ENCODE measurements at regions not wholly inside any gene's neighbourhood (a gene's known extent, or its start where the extent isn't known, plus 50 kb on each side); places are given as distances from the start of the nearest gene placed in this dataset.

DNA sequence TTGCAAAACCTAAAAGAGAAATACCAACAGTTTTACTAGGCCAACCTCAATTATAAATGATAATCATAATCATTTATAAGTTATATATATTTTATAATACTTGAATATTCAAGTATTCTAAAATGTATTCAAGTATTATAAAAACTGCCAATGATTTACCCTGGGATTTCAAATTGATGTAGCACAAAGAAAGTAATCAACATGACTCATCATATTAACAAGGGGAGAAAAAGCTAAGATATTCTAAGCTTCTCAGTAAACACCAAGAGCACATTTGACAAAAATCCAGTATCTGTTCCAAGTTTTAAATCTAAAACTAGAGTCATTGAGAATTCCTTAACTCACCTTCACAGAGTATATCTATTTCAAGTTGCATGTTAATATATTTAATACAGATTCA, 56.1 kb downstream of the CAPZA3 start:
- CTCF ChIA-PET, result no interaction called here
- POLR2A ChIA-PET, result no interaction called here
- DNase-seq (ENCODE audit: extremely low spot score), result no peak
- TF ChIP-seq, protein P1, sequence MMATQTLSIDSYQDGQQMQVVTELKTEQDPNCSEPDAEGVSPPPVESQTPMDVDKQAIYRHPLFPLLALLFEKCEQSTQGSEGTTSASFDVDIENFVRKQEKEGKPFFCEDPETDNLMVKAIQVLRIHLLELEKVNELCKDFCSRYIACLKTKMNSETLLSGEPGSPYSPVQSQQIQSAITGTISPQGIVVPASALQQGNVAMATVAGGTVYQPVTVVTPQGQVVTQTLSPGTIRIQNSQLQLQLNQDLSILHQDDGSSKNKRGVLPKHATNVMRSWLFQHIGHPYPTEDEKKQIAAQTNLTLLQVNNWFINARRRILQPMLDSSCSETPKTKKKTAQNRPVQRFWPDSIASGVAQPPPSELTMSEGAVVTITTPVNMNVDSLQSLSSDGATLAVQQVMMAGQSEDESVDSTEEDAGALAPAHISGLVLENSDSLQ (IDR thresholded peaks at IDR 0.05), result no peak
- TF ChIP-seq SUZ12 (IDR thresholded peaks at IDR 0.05) (no peak), NFRKB (IDR thresholded peaks at IDR 0.05) (no peak), FOXA1 (IDR thresholded peaks at IDR 0.05) (no peak), BHLHE40 (IDR thresholded peaks at IDR 0.05; ENCODE audit: borderline replicate concordance) (no peak), FOXM1 (IDR thresholded peaks at IDR 0.05; ENCODE audit: borderline replicate concordance) (no peak), L3MBTL2 (conservative IDR thresholded peaks at IDR 0.05) (no peak), LEF1 (IDR thresholded peaks at IDR 0.05; ENCODE audit: borderline replicate concordance) (no peak)

- TF ChIP-seq ZNF384 (IDR thresholded peaks at IDR 0.05), result no peak
- no peak for TF ChIP-seq ELF4 (IDR thresholded peaks at IDR 0.05)
- no peak for TF ChIP-seq ARNT (IDR thresholded peaks at IDR 0.05)
- TF ChIP-seq NFRKB (IDR thresholded peaks at IDR 0.05), result no peak
- TF ChIP-seq, protein P1 (IDR thresholded peaks at IDR 0.05), result no peak
- no peak for TF ChIP-seq HDGF (IDR thresholded peaks at IDR 0.05; ENCODE audit: borderline replicate concordance)
- no peak for TF ChIP-seq BHLHE40 (IDR thresholded peaks at IDR 0.05; ENCODE audit: borderline replicate concordance)
- TF ChIP-seq LEF1 (IDR thresholded peaks at IDR 0.05; ENCODE audit: borderline replicate concordance), result no peak
- no peak for TF ChIP-seq SUZ12 (IDR thresholded peaks at IDR 0.05)
- no peak for TF ChIP-seq FOXA1 (IDR thresholded peaks at IDR 0.05)
- TF ChIP-seq CTBP1 (IDR thresholded peaks at IDR 0.05; ENCODE audit: borderline replicate concordance), result no peak
- TF ChIP-seq FOXM1 (IDR thresholded peaks at IDR 0.05; ENCODE audit: borderline replicate concordance), result no peak
- no peak for TF ChIP-seq SP1 (IDR thresholded peaks at IDR 0.05)
- TF ChIP-seq TARDBP (IDR thresholded peaks at IDR 0.05), result no peak
- TF ChIP-seq FOXK2 (IDR thresholded peaks at IDR 0.05), result no peak
- CTCF ChIA-PET, result no interaction called here
- POLR2A ChIA-PET, result no interaction called here
- no peak for DNase-seq (ENCODE audit: extremely low spot score)
Measured at GRCh38 chr12:18797604-18798003, 59.7 kb downstream of the CAPZA3 start.

DNA sequence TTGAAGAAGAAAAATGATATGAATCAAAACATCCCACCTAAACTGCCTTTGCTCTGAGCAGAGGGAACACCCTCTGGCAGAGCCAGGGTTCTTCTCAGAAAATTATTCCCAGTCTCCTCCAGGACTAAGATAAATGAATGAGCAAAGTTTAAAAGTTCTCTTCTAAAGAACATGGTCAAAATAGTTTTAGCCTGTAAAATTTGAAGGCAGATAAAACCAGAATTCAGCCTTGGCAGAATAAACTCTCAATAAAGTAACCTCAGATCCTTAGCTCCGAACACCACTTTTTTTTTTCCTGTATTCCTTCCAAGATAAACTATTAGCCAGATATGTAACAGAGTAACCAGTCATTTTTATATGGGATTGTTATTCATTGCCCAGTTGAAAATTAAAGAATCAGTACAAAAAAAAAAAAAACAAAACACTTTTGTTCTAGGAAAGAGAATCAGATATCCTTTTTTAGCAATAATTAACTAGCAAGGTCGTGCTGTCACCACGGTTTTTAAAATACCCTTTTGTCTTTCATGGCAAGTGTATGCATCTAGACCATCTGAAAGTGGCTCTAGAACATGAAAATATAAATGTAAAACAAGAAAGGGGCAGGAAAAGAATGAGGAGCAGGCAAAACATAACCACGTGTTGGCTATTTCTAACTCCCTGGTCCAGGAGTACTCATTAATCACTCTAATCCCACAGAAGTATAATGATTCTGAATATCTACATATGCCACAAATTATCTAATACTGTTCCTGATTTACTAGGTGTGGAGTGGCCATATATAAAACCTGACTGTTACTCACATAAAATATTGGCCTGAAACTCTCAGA, 60.8 kb downstream of the CAPZA3 start:
- ChIA-PET POLR2A (no interaction called here), CTCF (no interaction called here)
- TF ChIP-seq ZNF384 (IDR thresholded peaks at IDR 0.05) (no peak), FOXA1 (IDR thresholded peaks at IDR 0.05) (no peak), HDGF (IDR thresholded peaks at IDR 0.05; ENCODE audit: borderline replicate concordance) (no peak), LEF1 (IDR thresholded peaks at IDR 0.05; ENCODE audit: borderline replicate concordance) (no peak), TARDBP (IDR thresholded peaks at IDR 0.05) (no peak), ELF4 (IDR thresholded peaks at IDR 0.05) (no peak), SUZ12 (IDR thresholded peaks at IDR 0.05) (no peak), ARNT (IDR thresholded peaks at IDR 0.05) (no peak), BHLHE40 (IDR thresholded peaks at IDR 0.05; ENCODE audit: borderline replicate concordance) (no peak), NFRKB (IDR thresholded peaks at IDR 0.05) (no peak), FOXM1 (IDR thresholded peaks at IDR 0.05; ENCODE audit: borderline replicate concordance) (no peak), SP1 (IDR thresholded peaks at IDR 0.05) (no peak), FOXK2 (IDR thresholded peaks at IDR 0.05) (no peak), L3MBTL2 (conservative IDR thresholded peaks at IDR 0.05) (no peak), CTBP1 (IDR thresholded peaks at IDR 0.05; ENCODE audit: borderline replicate concordance) (no peak)
- TF ChIP-seq, protein P1 (IDR thresholded peaks at IDR 0.05), result no peak; the same call in 1 of the 2 replicates
- no peak for DNase-seq (ENCODE audit: extremely low spot score)

- no peak for DNase-seq (ENCODE audit: extremely low spot score)
- no peak for TF ChIP-seq TARDBP (IDR thresholded peaks at IDR 0.05)
- TF ChIP-seq L3MBTL2 (conservative IDR thresholded peaks at IDR 0.05), result no peak
- no peak for TF ChIP-seq LEF1 (IDR thresholded peaks at IDR 0.05; ENCODE audit: borderline replicate concordance)
- TF ChIP-seq SUZ12 (IDR thresholded peaks at IDR 0.05), result no peak
- TF ChIP-seq SP1 (IDR thresholded peaks at IDR 0.05), result no peak
- no peak for TF ChIP-seq ARNT (IDR thresholded peaks at IDR 0.05)
- TF ChIP-seq ELF4 (IDR thresholded peaks at IDR 0.05), result no peak
- no peak for TF ChIP-seq BHLHE40 (IDR thresholded peaks at IDR 0.05; ENCODE audit: borderline replicate concordance)
- TF ChIP-seq NFRKB (IDR thresholded peaks at IDR 0.05), result no peak
- no peak for TF ChIP-seq ZNF384 (IDR thresholded peaks at IDR 0.05)
- POLR2A ChIA-PET, result no interaction called here
- CTCF ChIA-PET, result no interaction called here
Measured at GRCh38 chr12:18799561-18799960, 61.6 kb downstream of the CAPZA3 start.

GRCh38 chr12:18805516-18806248, 67.8 kb downstream of the CAPZA3 start:
- no peak for DNase-seq (ENCODE audit: extremely low spot score)
- TF ChIP-seq ELF4 (IDR thresholded peaks at IDR 0.05), result no peak
- no peak for TF ChIP-seq ZNF384 (IDR thresholded peaks at IDR 0.05)
- no peak for TF ChIP-seq SP1 (IDR thresholded peaks at IDR 0.05)
- no peak for TF ChIP-seq ARNT (IDR thresholded peaks at IDR 0.05)
- POLR2A ChIA-PET, result no interaction called here
- CTCF ChIA-PET, result no interaction called here

GRCh38 chr12:18807714-18808113, 69.8 kb downstream of the CAPZA3 start:
- ChIA-PET POLR2A (no interaction called here), CTCF (no interaction called here)
- DNase-seq (ENCODE audit: extremely low spot score), result no peak
- TF ChIP-seq SP1 (IDR thresholded peaks at IDR 0.05), result no peak
- TF ChIP-seq FOXA1 (IDR thresholded peaks at IDR 0.05), result no peak
- TF ChIP-seq HDGF (IDR thresholded peaks at IDR 0.05; ENCODE audit: borderline replicate concordance), result no peak
- TF ChIP-seq ELF4 (IDR thresholded peaks at IDR 0.05), result no peak
- no peak for TF ChIP-seq NFRKB (IDR thresholded peaks at IDR 0.05)
- no peak for TF ChIP-seq SUZ12 (IDR thresholded peaks at IDR 0.05)
- TF ChIP-seq ARNT (IDR thresholded peaks at IDR 0.05), result no peak
- TF ChIP-seq CTBP1 (IDR thresholded peaks at IDR 0.05; ENCODE audit: borderline replicate concordance), result no peak
- no peak for TF ChIP-seq BHLHE40 (IDR thresholded peaks at IDR 0.05; ENCODE audit: borderline replicate concordance)

Data from HEK293T (cell line).